ENCODE measurements at regions not wholly inside any gene's neighbourhood (a gene's known extent, or its start where the extent isn't known, plus 50 kb on each side); places are given as distances from the start of the nearest gene placed in this dataset.

DNA sequence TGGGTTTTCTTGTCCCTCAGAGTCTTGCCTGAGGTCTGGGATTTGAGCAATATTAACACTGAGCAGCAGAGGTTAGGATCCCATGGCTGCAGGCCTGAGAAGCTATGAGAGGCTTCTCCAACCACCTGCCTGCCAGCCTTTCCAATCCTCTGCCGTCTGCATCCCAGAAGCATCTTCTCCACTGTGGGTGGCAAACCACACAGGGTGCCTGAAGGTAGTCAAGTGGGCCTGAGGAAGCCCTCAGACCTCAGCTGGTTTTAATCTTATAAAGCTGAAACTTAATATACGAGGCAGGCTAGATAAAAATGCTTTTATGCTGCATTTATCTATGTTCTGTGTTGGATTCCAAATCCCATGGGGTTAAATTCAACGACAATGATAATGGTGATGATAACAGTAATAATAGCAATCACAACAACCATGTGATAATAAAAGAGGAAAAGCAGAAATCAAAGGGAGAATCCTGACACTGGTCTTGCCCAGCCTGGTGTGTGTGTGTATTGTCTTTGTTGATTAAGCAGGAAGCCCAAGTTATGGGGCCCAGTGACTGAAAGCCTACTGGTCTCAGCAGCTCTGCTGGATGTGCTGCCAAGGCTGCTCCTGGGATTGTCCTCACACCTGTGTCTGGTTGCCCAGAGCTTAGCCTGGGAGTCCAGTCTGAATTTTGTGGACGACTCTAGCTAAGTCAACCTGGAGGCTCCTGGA lies 59.7 kb upstream of the LDAH start:
- no peak overlapping the region for H3K4me3 ChIP-seq (ENCODE audit: low read depth, low read length)
- no peak for DNase-seq (ENCODE audit: low read depth)
- TF ChIP-seq, protein P1, sequence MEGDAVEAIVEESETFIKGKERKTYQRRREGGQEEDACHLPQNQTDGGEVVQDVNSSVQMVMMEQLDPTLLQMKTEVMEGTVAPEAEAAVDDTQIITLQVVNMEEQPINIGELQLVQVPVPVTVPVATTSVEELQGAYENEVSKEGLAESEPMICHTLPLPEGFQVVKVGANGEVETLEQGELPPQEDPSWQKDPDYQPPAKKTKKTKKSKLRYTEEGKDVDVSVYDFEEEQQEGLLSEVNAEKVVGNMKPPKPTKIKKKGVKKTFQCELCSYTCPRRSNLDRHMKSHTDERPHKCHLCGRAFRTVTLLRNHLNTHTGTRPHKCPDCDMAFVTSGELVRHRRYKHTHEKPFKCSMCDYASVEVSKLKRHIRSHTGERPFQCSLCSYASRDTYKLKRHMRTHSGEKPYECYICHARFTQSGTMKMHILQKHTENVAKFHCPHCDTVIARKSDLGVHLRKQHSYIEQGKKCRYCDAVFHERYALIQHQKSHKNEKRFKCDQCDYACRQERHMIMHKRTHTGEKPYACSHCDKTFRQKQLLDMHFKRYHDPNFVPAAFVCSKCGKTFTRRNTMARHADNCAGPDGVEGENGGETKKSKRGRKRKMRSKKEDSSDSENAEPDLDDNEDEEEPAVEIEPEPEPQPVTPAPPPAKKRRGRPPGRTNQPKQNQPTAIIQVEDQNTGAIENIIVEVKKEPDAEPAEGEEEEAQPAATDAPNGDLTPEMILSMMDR (IDR thresholded peaks at IDR 0.05; ENCODE audit: low read depth, low read length, missing control alignments) = no peak

DNA sequence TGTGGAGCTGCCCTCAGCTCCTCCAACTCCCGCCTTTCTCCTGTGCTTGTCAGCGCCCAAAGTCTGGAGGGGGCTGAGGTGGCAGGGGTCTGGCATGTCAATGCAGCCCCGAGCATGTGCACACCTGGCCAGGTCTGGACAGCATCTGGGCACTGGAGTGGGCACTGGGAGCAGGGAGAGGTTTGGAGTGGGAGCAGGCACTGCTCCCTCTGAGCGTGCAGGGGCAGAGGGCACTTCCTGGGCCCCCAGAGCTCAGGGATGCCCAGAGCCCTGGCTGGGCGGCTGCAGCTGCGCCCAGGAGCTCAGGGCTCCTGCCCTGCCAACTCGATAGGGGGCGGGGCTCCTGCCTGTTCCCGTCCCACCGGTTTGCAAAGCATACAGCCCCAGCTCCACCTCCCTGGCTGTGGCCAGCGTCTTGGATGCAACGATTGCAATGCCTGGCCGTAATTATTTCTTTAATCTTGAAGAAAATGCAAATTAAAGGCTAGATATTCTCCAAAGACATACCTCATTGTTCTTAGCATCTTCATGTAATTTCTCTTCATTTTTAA lies 57.4 kb upstream of the LDAH start:
- H3K4me3 ChIP-seq (ENCODE audit: low read depth, low read length) = no peak overlapping the region
- no peak for DNase-seq (ENCODE audit: low read depth)
- TF ChIP-seq, protein P1 (IDR thresholded peaks at IDR 0.05; ENCODE audit: low read depth, low read length, missing control alignments) = no peak

DNA sequence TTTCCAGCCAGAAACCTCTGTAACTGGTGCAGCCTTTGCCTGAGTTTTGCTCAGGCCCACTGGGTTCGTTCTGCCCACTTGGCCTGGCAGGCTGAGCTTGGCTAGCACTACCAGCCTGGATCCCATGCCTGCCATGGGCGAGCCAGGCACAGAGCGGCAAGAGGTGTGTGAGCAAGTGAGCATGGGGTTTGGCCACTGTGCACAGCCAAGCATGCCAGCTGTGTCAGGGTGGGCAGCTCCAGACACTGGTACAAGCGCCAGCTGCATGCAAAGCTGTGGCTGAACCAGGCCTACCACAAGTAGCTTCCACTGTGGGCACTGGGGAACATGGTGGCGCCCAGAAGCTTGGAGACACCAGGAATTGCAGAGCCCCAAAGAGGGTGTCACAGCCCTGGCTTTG lies 56.3 kb upstream of the LDAH start:
- no peak for DNase-seq (ENCODE audit: low read depth)
- no peak overlapping the region for H3K4me3 ChIP-seq (ENCODE audit: low read depth, low read length)
- TF ChIP-seq, protein P1 (IDR thresholded peaks at IDR 0.05; ENCODE audit: low read depth, low read length, missing control alignments) = no peak

DNA sequence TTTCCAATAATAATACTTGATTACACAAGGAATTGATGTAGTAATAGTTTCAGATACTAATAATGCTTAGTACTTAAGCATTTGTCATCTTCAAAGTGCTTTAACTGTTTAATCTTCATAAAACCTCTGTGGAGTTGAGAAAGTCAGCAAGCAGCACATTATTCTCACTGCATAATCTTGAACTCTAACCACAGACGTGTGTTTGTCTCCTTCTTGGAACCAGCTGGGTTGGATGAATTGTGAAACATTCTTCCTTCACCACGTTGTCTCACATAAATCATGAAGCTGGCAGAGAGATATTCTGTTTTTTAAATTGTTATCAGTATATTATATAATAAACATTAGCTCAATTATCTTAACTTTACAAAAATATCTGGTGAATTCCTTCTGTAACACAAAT lies 55.1 kb upstream of the LDAH start:
- no peak for DNase-seq (ENCODE audit: low read depth)
- H3K4me3 ChIP-seq (ENCODE audit: low read depth, low read length) = no peak overlapping the region
- TF ChIP-seq, protein P1 (IDR thresholded peaks at IDR 0.05; ENCODE audit: low read depth, low read length, missing control alignments) = no peak
